H9 (cell line): ENCODE measurements at regions not wholly inside any gene's neighbourhood (a gene's known extent, or its start where the extent isn't known, plus 50 kb on each side); places are given as distances from the start of the nearest gene placed in this dataset.
"Not testable (repeated sequence)": the region's sequence is repeated elsewhere in the genome, so short reads cannot be mapped to it uniquely, and the experiment has no call there.

Experiments used
- DNase-seq: peaks from one replicate; pipeline ENCODE4 v3.0.0-alpha.2; 2017
- H2AFZ ChIP-seq: one replicate; pipeline ENCODE4 v1.6.1; 2013; ENCODE audit warnings: mild to moderate bottlenecking, low read length, control low read depth, moderate library complexity
- H2AK5ac ChIP-seq: 2 replicates; pipeline ENCODE4 v1.6.1; 2013; ENCODE audit warnings: low read length, control low read depth, mixed read lengths; ENCODE audit not compliant: insufficient read length
- H2BK120ac ChIP-seq: one replicate; pipeline ENCODE4 v1.6.1; 2013; ENCODE audit warnings: low read depth, mild to moderate bottlenecking, low read length, control low read depth, inconsistent platforms; ENCODE audit not compliant: poor library complexity, severe bottlenecking
- H2BK12ac ChIP-seq: 2 replicates; pipeline ENCODE4 v1.6.1; 2013; ENCODE audit warnings: low read length, control low read depth, mixed read lengths, low read depth; ENCODE audit not compliant: insufficient read length
- H2BK15ac ChIP-seq: 2 replicates; pipeline ENCODE4 v1.6.1; 2013; ENCODE audit warnings: low read depth, low read length, control low read depth
- H2BK20ac ChIP-seq: one replicate; pipeline ENCODE4 v1.6.1; 2013; ENCODE audit warnings: low read depth, mild to moderate bottlenecking, low read length, control low read depth, inconsistent platforms; ENCODE audit not compliant: poor library complexity, severe bottlenecking
- H2BK5ac ChIP-seq: 2 replicates; pipeline ENCODE4 v1.6.1; 2013; ENCODE audit warnings: low read length, control low read depth, mixed read lengths; ENCODE audit not compliant: insufficient read length
- H3K14ac ChIP-seq: 2 replicates; pipeline ENCODE4 v1.6.1; 2013; ENCODE audit warnings: low read length, control low read depth; ENCODE audit not compliant: insufficient read depth
- H3K18ac ChIP-seq: 2 replicates; pipeline ENCODE4 v1.6.1; 2013; ENCODE audit warnings: low read depth, mild to moderate bottlenecking, mixed read lengths, low read length, control low read depth; ENCODE audit not compliant: insufficient read length
- H3K23ac ChIP-seq: 2 replicates; pipeline ENCODE4 v1.6.1; 2013; ENCODE audit warnings: low read length, control low read depth, mixed read lengths, low read depth; ENCODE audit not compliant: insufficient read length
- H3K23me2 ChIP-seq: 2 replicates; pipeline ENCODE4 v1.6.1; 2013; ENCODE audit warnings: low read depth, mild to moderate bottlenecking, mixed read lengths, low read length, control low read depth; ENCODE audit not compliant: insufficient read length, poor library complexity, severe bottlenecking
- H3K27ac ChIP-seq: 2 replicates; pipeline ENCODE4 v1.5.1; 2013; ENCODE audit warnings: low read length, control low read depth, mixed read lengths, low read depth; ENCODE audit not compliant: insufficient read length
- H3K27me3 ChIP-seq: 2 replicates; pipeline ENCODE4 v1.6.1; 2013; ENCODE audit warnings: low read length, control low read depth, inconsistent platforms; ENCODE audit not compliant: insufficient read depth
- H3K4ac ChIP-seq: 2 replicates; pipeline ENCODE4 v1.6.1; 2013; ENCODE audit warnings: low read depth, mild to moderate bottlenecking, control low read depth, inconsistent platforms, low read length, moderate library complexity
- H3K4me1 ChIP-seq: 2 replicates; pipeline ENCODE4 v1.6.1; 2013; ENCODE audit warnings: low read length, control low read depth, inconsistent platforms; ENCODE audit not compliant: insufficient read depth
- H3K4me2 ChIP-seq: 2 replicates; pipeline ENCODE4 v1.6.1; 2013; ENCODE audit warnings: low read length, control low read depth, mixed read lengths; ENCODE audit not compliant: insufficient read length, insufficient read depth
- H3K56ac ChIP-seq: 2 replicates; pipeline ENCODE4 v1.6.1; 2013; ENCODE audit warnings: low read depth, mild to moderate bottlenecking, mixed read lengths, low read length, control low read depth; ENCODE audit not compliant: insufficient read length
- H3K79me1 ChIP-seq: 2 replicates; pipeline ENCODE4 v1.6.1; 2013; ENCODE audit warnings: low read depth, mild to moderate bottlenecking, moderate library complexity, low read length, control low read depth, inconsistent platforms; ENCODE audit not compliant: insufficient read depth, poor library complexity, severe bottlenecking
- H3K79me2 ChIP-seq: 2 replicates; pipeline ENCODE4 v1.6.1; 2013; ENCODE audit warnings: low read length, control low read depth, inconsistent platforms; ENCODE audit not compliant: insufficient read depth
- H3K9ac ChIP-seq: 2 replicates; pipeline ENCODE4 v1.6.1; 2013; ENCODE audit warnings: low read length, control low read depth, mixed read lengths; ENCODE audit not compliant: insufficient read length; ENCODE audit errors: extremely low read depth
- H3K9me3 ChIP-seq: one replicate; pipeline ENCODE4 v1.6.1; 2013; ENCODE audit warnings: low read depth, low read length, inconsistent platforms; ENCODE audit not compliant: control insufficient read depth
- H3T11ph ChIP-seq: one replicate; pipeline ENCODE4 v1.6.1; 2013; ENCODE audit warnings: mild to moderate bottlenecking, low read length, control low read depth, inconsistent platforms
- H4K20me1 ChIP-seq: one replicate; pipeline ENCODE4 v1.6.1; 2013; ENCODE audit not compliant: control insufficient read depth, insufficient read length, insufficient read depth
- H4K5ac ChIP-seq: 2 replicates; pipeline ENCODE4 v1.6.1; 2013; ENCODE audit warnings: low read depth, mild to moderate bottlenecking, mixed read lengths, low read length, control low read depth; ENCODE audit not compliant: insufficient read length
- H4K8ac ChIP-seq: replicated peaks from 2 replicates; pipeline ENCODE4 v1.6.1; 2013; ENCODE audit warnings: low read length, control low read depth, mixed read lengths, low read depth; ENCODE audit not compliant: insufficient read length
- H4K91ac ChIP-seq: 2 replicates; pipeline ENCODE4 v1.6.1; 2013; ENCODE audit warnings: low read depth, mild to moderate bottlenecking, moderate library complexity, mixed read lengths, low read length, control low read depth; ENCODE audit not compliant: insufficient read length
- H3K27ac Mint-ChIP-seq, 3 experiments: 2 replicates in 2 of 3; 3 replicates in 1 of 3; pipeline ENCODE4 v1.8.0; 2020 to 2021; ENCODE audit warnings: mixed read lengths in 3 of 3, mild to moderate bottlenecking in 1 of 3, moderate library complexity in 1 of 3
- H3K27me3 Mint-ChIP-seq: 2 replicates; pipeline ENCODE4 v1.8.0; 2021; ENCODE audit warnings: low read depth, mild to moderate bottlenecking, moderate library complexity, mixed read lengths
- H3K36me3 Mint-ChIP-seq, 3 experiments: 2 replicates in 2 of 3; 3 replicates in 1 of 3; pipeline ENCODE4 v1.8.0; 2020 to 2021; ENCODE audit warnings: low read depth in 3 of 3, mixed read lengths in 3 of 3; ENCODE audit not compliant: insufficient read depth in 1 of 3
- H3K4me1 Mint-ChIP-seq, 2 experiments: 2 replicates each; pipeline ENCODE4 v1.8.0; 2020; ENCODE audit warnings: mixed read lengths in 2 of 2
- H3K4me3 Mint-ChIP-seq, 2 experiments: 2 replicates in 1 of 2; 3 replicates in 1 of 2; pipeline ENCODE4 v1.8.0; 2020 to 2021; ENCODE audit warnings: mild to moderate bottlenecking in 2 of 2, mixed read lengths in 2 of 2, moderate library complexity in 1 of 2
- H3K9me3 Mint-ChIP-seq, 2 experiments: 2 replicates in 1 of 2; 3 replicates in 1 of 2; pipeline ENCODE4 v1.8.0; 2020; ENCODE audit warnings: mild to moderate bottlenecking in 2 of 2, mixed read lengths in 2 of 2, moderate library complexity in 1 of 2
- WGBS: extraction: QIAGEN DNeasy Blood & Tissue Kit; methylation state at CpG from one replicate; pipeline ENCODE4 v1.1.7; 2013; ENCODE audit warnings: missing lambda C conversion rate, low lambda C conversion rate, mixed read lengths; ENCODE audit not compliant: insufficient read length; ENCODE audit errors: extremely low coverage; 5-methylcytosine and 5-hydroxymethylcytosine counted together
- TF ChIP-seq, protein P1 (sequence below): fragments of 200-600 bp; sonication (generic); conservative IDR thresholded peaks from 3 replicates; pipeline ENCODE4 v1.8.0; 2021; ENCODE audit warnings: antibody characterized with exemption, mild to moderate bottlenecking

- H3K14ac ChIP-seq, result no peak overlapping the region
- no peak overlapping the region for H2AK5ac ChIP-seq
- H2BK120ac ChIP-seq, result no peak overlapping the region
- no peak overlapping the region for H4K5ac ChIP-seq
- no peaks in the 10 kb centered on the region; the same call in 1 of the 2 replicates for H3K4me1 ChIP-seq
- H3K27ac ChIP-seq, result no peak overlapping the region
- no peak overlapping the region for H2BK5ac ChIP-seq
- no peaks in the 10 kb centered on the region; a peak in 1 of 5 replicates for H3K9me3 Mint-ChIP-seq
- no peak overlapping the region for H3K4me3 Mint-ChIP-seq
- no peaks in the 10 kb centered on the region; a peak in 1 of 7 replicates for H3K36me3 Mint-ChIP-seq
- H3K23me2 ChIP-seq, result no peaks in the 10 kb centered on the region
- no peak overlapping the region for H3T11ph ChIP-seq
- DNase-seq, result no peak
- no peak overlapping the region for H3K56ac ChIP-seq
- no peak overlapping the region for H2BK12ac ChIP-seq
- H3K27ac Mint-ChIP-seq, result no peak overlapping the region; a peak in 1 of 7 replicates
- no CpG with 5 or more reads among the region's 3 CpGs for WGBS
- no peaks in the 10 kb centered on the region for H3K4me1 Mint-ChIP-seq
- H3K79me1 ChIP-seq, result no peaks in the 10 kb centered on the region
- H4K20me1 ChIP-seq, result no peaks in the 10 kb centered on the region
- H3K18ac ChIP-seq, result no peak overlapping the region
- H3K4me2 ChIP-seq, result no peak overlapping the region
- H3K27me3 Mint-ChIP-seq, result no peaks in the 10 kb centered on the region
- no peaks in the 10 kb centered on the region for H3K79me2 ChIP-seq
- no peak overlapping the region for H3K9ac ChIP-seq
- H3K9me3 ChIP-seq, result no peaks in the 10 kb centered on the region
- TF ChIP-seq, protein P1, sequence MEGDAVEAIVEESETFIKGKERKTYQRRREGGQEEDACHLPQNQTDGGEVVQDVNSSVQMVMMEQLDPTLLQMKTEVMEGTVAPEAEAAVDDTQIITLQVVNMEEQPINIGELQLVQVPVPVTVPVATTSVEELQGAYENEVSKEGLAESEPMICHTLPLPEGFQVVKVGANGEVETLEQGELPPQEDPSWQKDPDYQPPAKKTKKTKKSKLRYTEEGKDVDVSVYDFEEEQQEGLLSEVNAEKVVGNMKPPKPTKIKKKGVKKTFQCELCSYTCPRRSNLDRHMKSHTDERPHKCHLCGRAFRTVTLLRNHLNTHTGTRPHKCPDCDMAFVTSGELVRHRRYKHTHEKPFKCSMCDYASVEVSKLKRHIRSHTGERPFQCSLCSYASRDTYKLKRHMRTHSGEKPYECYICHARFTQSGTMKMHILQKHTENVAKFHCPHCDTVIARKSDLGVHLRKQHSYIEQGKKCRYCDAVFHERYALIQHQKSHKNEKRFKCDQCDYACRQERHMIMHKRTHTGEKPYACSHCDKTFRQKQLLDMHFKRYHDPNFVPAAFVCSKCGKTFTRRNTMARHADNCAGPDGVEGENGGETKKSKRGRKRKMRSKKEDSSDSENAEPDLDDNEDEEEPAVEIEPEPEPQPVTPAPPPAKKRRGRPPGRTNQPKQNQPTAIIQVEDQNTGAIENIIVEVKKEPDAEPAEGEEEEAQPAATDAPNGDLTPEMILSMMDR, result no peak
- H4K91ac ChIP-seq, result no peak overlapping the region
- H4K8ac ChIP-seq, result no peak overlapping the region
- no peaks in the 10 kb centered on the region for H3K27me3 ChIP-seq
- no peak overlapping the region for H3K23ac ChIP-seq
- no peak overlapping the region for H2AFZ ChIP-seq
- H2BK20ac ChIP-seq, result no peak overlapping the region
- no peak overlapping the region for H2BK15ac ChIP-seq
- H3K4ac ChIP-seq, result no peak overlapping the region
Observed at GRCh38 chr4:30073011-30073710, 647.0 kb upstream of the PCDH7 start.

DNA sequence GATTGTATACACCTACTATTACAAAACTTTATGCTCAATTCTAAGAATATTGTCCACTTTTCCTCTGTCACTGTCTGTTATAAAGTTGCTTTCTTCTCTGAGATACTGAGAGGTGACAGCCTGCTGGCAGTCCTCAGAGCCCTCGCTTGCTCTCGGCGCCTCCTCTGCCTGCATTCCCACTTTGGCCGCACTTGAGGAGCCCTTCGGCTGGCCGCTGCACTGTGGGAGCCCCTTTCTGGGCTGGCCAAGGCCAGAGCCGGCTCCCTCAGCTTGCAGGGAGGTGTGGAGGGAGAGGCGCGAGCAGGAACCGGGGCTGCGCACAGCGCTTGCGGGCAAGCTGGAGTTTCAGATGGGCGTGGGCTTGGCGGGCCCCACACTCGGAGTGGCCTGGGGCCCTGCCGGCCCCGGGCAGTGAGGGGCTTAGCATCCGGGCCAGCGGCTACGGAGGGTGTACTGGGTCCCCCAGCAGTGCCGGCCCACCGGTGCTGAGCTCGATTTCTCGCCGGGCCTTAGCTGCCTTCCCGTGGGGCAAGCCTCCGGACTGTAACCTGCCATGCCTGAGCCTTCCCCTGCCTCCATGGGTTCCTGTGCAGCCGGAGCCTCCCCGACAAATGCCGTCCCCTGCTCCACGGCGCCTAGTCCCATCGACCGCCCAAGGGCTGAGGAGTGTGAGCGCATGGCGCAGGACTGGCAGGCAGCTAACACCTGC is 627.6 kb upstream of the PCDH7 start:
- not testable (repeated sequence) for DNase-seq, H3K79me1 ChIP-seq, H3K27ac Mint-ChIP-seq, H3K4ac ChIP-seq, H4K8ac ChIP-seq, H2AK5ac ChIP-seq, H3K56ac ChIP-seq, H3K9me3 ChIP-seq, H2BK20ac ChIP-seq, H3K4me2 ChIP-seq, H3K4me3 Mint-ChIP-seq, H3K9me3 Mint-ChIP-seq, H3K23me2 ChIP-seq, H2BK15ac ChIP-seq, H3K27me3 ChIP-seq, H2BK5ac ChIP-seq, H3K9ac ChIP-seq, H3K4me1 Mint-ChIP-seq, H4K91ac ChIP-seq, H2AFZ ChIP-seq, H3K18ac ChIP-seq, H4K5ac ChIP-seq, H3K36me3 Mint-ChIP-seq, H3K14ac ChIP-seq, H3K27ac ChIP-seq, H4K20me1 ChIP-seq, H2BK120ac ChIP-seq, H3K79me2 ChIP-seq, H3K23ac ChIP-seq, H3K27me3 Mint-ChIP-seq, H3K4me1 ChIP-seq, H2BK12ac ChIP-seq, H3T11ph ChIP-seq
- WGBS, result no CpG with 5 or more reads among the region's 37 CpGs
